ENCODE measurements at regions not wholly inside any gene's neighbourhood (a gene's known extent, or its start where the extent isn't known, plus 50 kb on each side); places are given as distances from the start of the nearest gene placed in this dataset.

GRCh38 chr7:50185951-50186682 lies 93.1 kb upstream of the ZPBP start:
- no peak for TF ChIP-seq EZH2 (IDR thresholded peaks at IDR 0.05; ENCODE audit: low read length)

GRCh38 chr7:50185208-50185607 lies 92.2 kb upstream of the ZPBP start:
- DNase-seq (ENCODE audit: low read depth, low spot score) (no peak), FAIRE-seq (no peak)
- H3K4me1 ChIP-seq (ENCODE audit: control insufficient read depth, extremely low read depth, insufficient read depth, low read length), result no peaks in the 10 kb centered on the region
- H3K4me3 ChIP-seq (ENCODE audit: control insufficient read depth in 2 of 3, extremely low read depth in 1 of 3, insufficient read depth in 2 of 3, low read depth in 1 of 3, low read length in 3 of 3), result no peak overlapping the region
- no peaks in the 10 kb centered on the region for H3K27me3 ChIP-seq (ENCODE audit: control insufficient read depth, extremely low read depth, insufficient read depth, low read length)
- no peaks in the 10 kb centered on the region for H3K36me3 ChIP-seq (ENCODE audit: control insufficient read depth in 2 of 2, extremely low read depth in 1 of 2, insufficient read depth in 2 of 2, low read length in 2 of 2)
- no peaks in the 10 kb centered on the region for H3K9me3 ChIP-seq (ENCODE audit: control insufficient read depth, low read depth, low read length)
- dilution Hi-C loops (cut with MboI; ENCODE audit: extremely low pct_ligation_motif_present, low sequenced_read_pairs), result no loop called here
- H3K9ac ChIP-seq (ENCODE audit: control insufficient read depth, extremely low read depth, insufficient read depth, low read length), result no peak overlapping the region
- no peak overlapping the region for H3K27ac ChIP-seq (ENCODE audit: control insufficient read depth, insufficient read depth, low read length)
- H3K9me1 ChIP-seq (ENCODE audit: control insufficient read depth, extremely low read depth, insufficient read depth, low read length), result no peaks in the 10 kb centered on the region
- H4K20me1 ChIP-seq (ENCODE audit: control insufficient read depth, extremely low read depth, insufficient read depth, low read length), result no peaks in the 10 kb centered on the region
- no peak overlapping the region for H3K4me2 ChIP-seq (ENCODE audit: control insufficient read depth, extremely low read depth, insufficient read depth, low read depth, low read length)
- H2AFZ ChIP-seq (ENCODE audit: control insufficient read depth, low read length), result no peak overlapping the region
- TF ChIP-seq, protein P1, sequence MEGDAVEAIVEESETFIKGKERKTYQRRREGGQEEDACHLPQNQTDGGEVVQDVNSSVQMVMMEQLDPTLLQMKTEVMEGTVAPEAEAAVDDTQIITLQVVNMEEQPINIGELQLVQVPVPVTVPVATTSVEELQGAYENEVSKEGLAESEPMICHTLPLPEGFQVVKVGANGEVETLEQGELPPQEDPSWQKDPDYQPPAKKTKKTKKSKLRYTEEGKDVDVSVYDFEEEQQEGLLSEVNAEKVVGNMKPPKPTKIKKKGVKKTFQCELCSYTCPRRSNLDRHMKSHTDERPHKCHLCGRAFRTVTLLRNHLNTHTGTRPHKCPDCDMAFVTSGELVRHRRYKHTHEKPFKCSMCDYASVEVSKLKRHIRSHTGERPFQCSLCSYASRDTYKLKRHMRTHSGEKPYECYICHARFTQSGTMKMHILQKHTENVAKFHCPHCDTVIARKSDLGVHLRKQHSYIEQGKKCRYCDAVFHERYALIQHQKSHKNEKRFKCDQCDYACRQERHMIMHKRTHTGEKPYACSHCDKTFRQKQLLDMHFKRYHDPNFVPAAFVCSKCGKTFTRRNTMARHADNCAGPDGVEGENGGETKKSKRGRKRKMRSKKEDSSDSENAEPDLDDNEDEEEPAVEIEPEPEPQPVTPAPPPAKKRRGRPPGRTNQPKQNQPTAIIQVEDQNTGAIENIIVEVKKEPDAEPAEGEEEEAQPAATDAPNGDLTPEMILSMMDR (optimal IDR thresholded peaks at IDR 0.05 in 1 of 3, IDR thresholded peaks at IDR 0.05 in 1 of 3, conservative IDR thresholded peaks at IDR 0.05 in 1 of 3; ENCODE audit: extremely low read depth in 1 of 3, insufficient read depth in 2 of 3, low read length in 3 of 3), result no peak
- no peak for TF ChIP-seq EZH2 (IDR thresholded peaks at IDR 0.05; ENCODE audit: low read length)
- no peaks in the 10 kb centered on the region for H3K79me2 ChIP-seq (ENCODE audit: control insufficient read depth, insufficient read depth, low read length)

More at GRCh38 chr7:50185951-50186682, 93.1 kb upstream of the ZPBP start:
- H4K20me1 ChIP-seq (ENCODE audit: control insufficient read depth, extremely low read depth, insufficient read depth, low read length), result no peaks in the 10 kb centered on the region
- FAIRE-seq (no peak), DNase-seq (ENCODE audit: low read depth, low spot score) (no peak)
- no peaks in the 10 kb centered on the region for H3K9me3 ChIP-seq (ENCODE audit: control insufficient read depth, low read depth, low read length)
- no peaks in the 10 kb centered on the region for H3K36me3 ChIP-seq (ENCODE audit: control insufficient read depth in 2 of 2, extremely low read depth in 1 of 2, insufficient read depth in 2 of 2, low read length in 2 of 2)
- no peaks in the 10 kb centered on the region for H3K4me1 ChIP-seq (ENCODE audit: control insufficient read depth, extremely low read depth, insufficient read depth, low read length)
- dilution Hi-C loops (cut with MboI; ENCODE audit: extremely low pct_ligation_motif_present, low sequenced_read_pairs), result no loop called here
- H3K4me3 ChIP-seq (ENCODE audit: control insufficient read depth in 2 of 3, extremely low read depth in 1 of 3, insufficient read depth in 2 of 3, low read depth in 1 of 3, low read length in 3 of 3), result no peak overlapping the region
- no peaks in the 10 kb centered on the region for H3K9me1 ChIP-seq (ENCODE audit: control insufficient read depth, extremely low read depth, insufficient read depth, low read length)
- no peak overlapping the region for H3K27ac ChIP-seq (ENCODE audit: control insufficient read depth, insufficient read depth, low read length)
- no peaks in the 10 kb centered on the region for H3K27me3 ChIP-seq (ENCODE audit: control insufficient read depth, extremely low read depth, insufficient read depth, low read length)
- no peak overlapping the region for H2AFZ ChIP-seq (ENCODE audit: control insufficient read depth, low read length)
- H3K4me2 ChIP-seq (ENCODE audit: control insufficient read depth, extremely low read depth, insufficient read depth, low read depth, low read length), result no peak overlapping the region
- no peaks in the 10 kb centered on the region for H3K79me2 ChIP-seq (ENCODE audit: control insufficient read depth, insufficient read depth, low read length)
- no peak overlapping the region for H3K9ac ChIP-seq (ENCODE audit: control insufficient read depth, extremely low read depth, insufficient read depth, low read length)

All from keratinocyte (primary cell).